Stomach (tissue), 8 donors: ENCODE measurements at regions not wholly inside any gene's neighbourhood (a gene's known extent, or its start where the extent isn't known, plus 50 kb on each side); places are given as distances from the start of the nearest gene placed in this dataset.

Experiments used
- DNase-seq, 2 donors: peaks; one replicate each; pipeline versions ENCODE4 v3.0.0 to v3.0.0-alpha.2; 2013 to 2019
- H3K27ac ChIP-seq, 5 donors: fragments of 200-600 bp in 4 of 5; sonication (generic) in 4 of 5; one replicate each; pipeline ENCODE4 v1.5.1; 2013 to 2019; ENCODE audit warnings: mild to moderate bottlenecking in 1 of 5, moderate library complexity in 1 of 5
- H3K27me3 ChIP-seq, 3 donors: fragments of 200-600 bp; sonication (generic); one replicate each; pipeline ENCODE4 v1.5.1; 2017 to 2019; ENCODE audit warnings: mixed run types in 1 of 3
- H3K36me3 ChIP-seq, 4 donors: fragments of 200-600 bp; sonication (generic); 1 replicate in 3 of 4; 2 replicates in 1 of 4; pipeline ENCODE4 v1.5.1; 2016 to 2019
- H3K4me1 ChIP-seq, 4 donors: fragments of 200-600 bp; sonication (generic); one replicate each; pipeline ENCODE4 v1.5.1; 2016 to 2019
- H3K4me3 ChIP-seq, 4 donors: fragments of 200-600 bp; sonication (generic) in 3 of 4; one replicate each; pipeline ENCODE4 v1.5.1; 2016 to 2019; ENCODE audit warnings: mild to moderate bottlenecking in 1 of 4
- H3K9me3 ChIP-seq, 4 donors: fragments of 200-600 bp; sonication (generic); one replicate each; pipeline ENCODE4 v1.5.1; 2016 to 2019
- EP300 ChIP-seq: sonication (generic); formaldehyde crosslinking; IDR thresholded peaks from one replicate; pipeline ENCODE4 v1.6.1; 2017; ENCODE audit warnings: antibody characterized with exemption
- POLR2A ChIP-seq, 4 donors: fragments of 450-650 bp; IDR thresholded peaks; one replicate each; pipeline ENCODE4 v1.6.1; 2016; ENCODE audit warnings: antibody characterized with exemption in 4 of 4, control low read depth in 2 of 4, mild to moderate bottlenecking in 1 of 4, moderate library complexity in 1 of 4
- POLR2AphosphoS5 ChIP-seq, 3 donors: sonication (generic); formaldehyde crosslinking; IDR thresholded peaks; one replicate each; pipeline ENCODE4 v1.6.1; 2016; ENCODE audit warnings: antibody characterized with exemption in 3 of 3
- WGBS, 5 donors: extraction: QIAGEN DNeasy Blood & Tissue Kit in 3 of 5; methylation state at CpG; one replicate each; pipeline versions ENCODE4 v1.1.5 to v1.1.7; 2013 to 2018; 5-methylcytosine and 5-hydroxymethylcytosine counted together
- intact Hi-C: fragments of 100-400 bp; cut with DNase I; formaldehyde crosslinking; loops from one replicate; pipeline ENCODE4 v1.15.1; 2023; ENCODE audit warnings: low total_unique reads
- TF ChIP-seq, protein P1 (sequence below), 7 experiments: fragments of 450-650 bp in 4 of 7; fragments of 200-600 bp in 3 of 7; sonication (generic) in 3 of 7; IDR thresholded peaks; one replicate each; pipeline ENCODE4 v1.5.1; 2016 to 2019; ENCODE audit warnings: antibody characterized with exemption in 7 of 7, control low read depth in 2 of 7, mild to moderate bottlenecking in 1 of 7
- donor health status: healthy with polysubstance abuse.
- donor health status: Bipolar disorder and iron deficiency.
- donor health status: healthy.

DNA sequence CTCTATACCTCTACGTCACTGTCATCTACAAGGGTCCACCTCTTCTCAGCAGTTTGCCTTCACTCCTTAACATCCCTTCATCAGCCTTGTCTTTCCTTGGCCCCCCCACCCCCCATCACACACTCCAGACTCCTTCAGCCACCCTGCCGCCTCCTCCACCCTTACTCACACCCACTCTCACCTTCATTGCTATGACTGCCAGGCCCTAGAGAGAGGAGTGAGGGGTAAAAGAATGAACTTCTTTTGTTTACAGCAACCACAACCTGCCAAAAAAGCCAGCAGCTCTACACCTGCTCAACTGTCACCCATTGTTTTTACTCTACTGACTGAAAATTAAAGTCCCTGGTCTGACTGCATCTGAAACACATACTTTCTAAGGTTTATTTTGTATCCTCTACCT lies 112.8 kb downstream of the DUSP6 start:
- DNase-seq, result no peak
- Histone ChIP-seq H3K4me1 (peaks cover under 1 to 35% (median 5%) of the 10 kb centered on the region in 4 donors), H3K4me3 (no peak overlapping the region), H3K9me3 (no peaks in the 10 kb centered on the region), H3K27ac (peak overlapping the region in 2 of 5 donors; percentile 8 to 24), H3K27me3 (no peaks in the 10 kb centered on the region), H3K36me3 (no peaks in the 10 kb centered on the region)
- intact Hi-C loops, result no loop called here
- 73 to 100% (median 94%) methylated on average over 2 of the region's 2 CpGs for WGBS, 5 donors
- no peak for TF ChIP-seq POLR2A (IDR thresholded peaks at IDR 0.05)
- TF ChIP-seq EP300, result no peak
- TF ChIP-seq, protein P1, sequence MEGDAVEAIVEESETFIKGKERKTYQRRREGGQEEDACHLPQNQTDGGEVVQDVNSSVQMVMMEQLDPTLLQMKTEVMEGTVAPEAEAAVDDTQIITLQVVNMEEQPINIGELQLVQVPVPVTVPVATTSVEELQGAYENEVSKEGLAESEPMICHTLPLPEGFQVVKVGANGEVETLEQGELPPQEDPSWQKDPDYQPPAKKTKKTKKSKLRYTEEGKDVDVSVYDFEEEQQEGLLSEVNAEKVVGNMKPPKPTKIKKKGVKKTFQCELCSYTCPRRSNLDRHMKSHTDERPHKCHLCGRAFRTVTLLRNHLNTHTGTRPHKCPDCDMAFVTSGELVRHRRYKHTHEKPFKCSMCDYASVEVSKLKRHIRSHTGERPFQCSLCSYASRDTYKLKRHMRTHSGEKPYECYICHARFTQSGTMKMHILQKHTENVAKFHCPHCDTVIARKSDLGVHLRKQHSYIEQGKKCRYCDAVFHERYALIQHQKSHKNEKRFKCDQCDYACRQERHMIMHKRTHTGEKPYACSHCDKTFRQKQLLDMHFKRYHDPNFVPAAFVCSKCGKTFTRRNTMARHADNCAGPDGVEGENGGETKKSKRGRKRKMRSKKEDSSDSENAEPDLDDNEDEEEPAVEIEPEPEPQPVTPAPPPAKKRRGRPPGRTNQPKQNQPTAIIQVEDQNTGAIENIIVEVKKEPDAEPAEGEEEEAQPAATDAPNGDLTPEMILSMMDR (IDR thresholded peaks at IDR 0.05), result no peak
- TF ChIP-seq POLR2AphosphoS5 (IDR thresholded peaks at IDR 0.05), result no peak

GRCh38 chr12:89238593-89238992 lies 113.7 kb downstream of the DUSP6 start:
- 38 to 80% (median 59%) methylated on average over 2 of the region's 2 CpGs for WGBS, 5 donors

GRCh38 chr12:89237763-89238162 lies 114.5 kb downstream of the DUSP6 start:
- no peaks in the 10 kb centered on the region for H3K9me3 ChIP-seq
- no peaks in the 10 kb centered on the region for H3K27me3 ChIP-seq
- no peak for TF ChIP-seq POLR2AphosphoS5 (IDR thresholded peaks at IDR 0.05)
- TF ChIP-seq, protein P1 (IDR thresholded peaks at IDR 0.05), result no peak
- H3K4me3 ChIP-seq, result no peak overlapping the region
- no peaks in the 10 kb centered on the region for H3K36me3 ChIP-seq
- WGBS, 5 donors, result 61 to 87% (median 84%) methylated on average over 1 of the region's 1 CpG
- intact Hi-C loops, result no loop called here
- H3K4me1 ChIP-seq, result peaks cover 0 to 24% (median 0%) of the 10 kb centered on the region in 4 donors
- no peak for DNase-seq
- no peak overlapping the region for H3K27ac ChIP-seq

More at GRCh38 chr12:89238593-89238992, 113.7 kb downstream of the DUSP6 start:
- peak in 1 of 2 donors; percentile 37 for DNase-seq
- H3K4me3 ChIP-seq, result no peak overlapping the region
- TF ChIP-seq POLR2AphosphoS5 (IDR thresholded peaks at IDR 0.05), result peak in 1 of 3 donors; percentile 35
- no peak for TF ChIP-seq EP300
- no peak for TF ChIP-seq POLR2A (IDR thresholded peaks at IDR 0.05)
- H3K36me3 ChIP-seq, result no peaks in the 10 kb centered on the region
- H3K27ac ChIP-seq, result peak overlapping the region in 3 of 5 donors; percentile 5 to 24 (median 8)
- peaks cover 0 to 25% (median 0%) of the 10 kb centered on the region in 4 donors for H3K4me1 ChIP-seq
- no peaks in the 10 kb centered on the region for H3K27me3 ChIP-seq
- intact Hi-C loops, result no loop called here
- H3K9me3 ChIP-seq, result no peaks in the 10 kb centered on the region

- Histone ChIP-seq H3K27ac (peak overlapping the region in 1 of 5 donors; percentile 14), H3K4me1 (peaks cover 0 to 24% (median 0%) of the 10 kb centered on the region in 4 donors), H3K36me3 (no peaks in the 10 kb centered on the region), H3K4me3 (no peak overlapping the region), H3K9me3 (no peaks in the 10 kb centered on the region), H3K27me3 (no peaks in the 10 kb centered on the region)
- WGBS, 5 donors, result 48 to 63% (median 60%) methylated on average over 3 of the region's 3 CpGs
- no peak for DNase-seq
- no peak for TF ChIP-seq POLR2A (IDR thresholded peaks at IDR 0.05)
- peak in 2 of 3 donors; percentile 34 to 50 for TF ChIP-seq POLR2AphosphoS5 (IDR thresholded peaks at IDR 0.05)
- TF ChIP-seq, protein P1 (IDR thresholded peaks at IDR 0.05), result no peak
- intact Hi-C loops, result no loop called here
Observed at GRCh38 chr12:89236748-89237383, 115.4 kb downstream of the DUSP6 start.

GRCh38 chr12:89236237-89236636 lies 116.1 kb downstream of the DUSP6 start:
- Histone ChIP-seq H3K36me3 (no peaks in the 10 kb centered on the region), H3K9me3 (no peaks in the 10 kb centered on the region), H3K27ac (peak overlapping the region in 1 of 5 donors; percentile 14), H3K27me3 (no peaks in the 10 kb centered on the region), H3K4me1 (peaks cover 0 to 24% (median 0%) of the 10 kb centered on the region in 4 donors), H3K4me3 (no peak overlapping the region)
- no peak for DNase-seq
- TF ChIP-seq, protein P1 (IDR thresholded peaks at IDR 0.05), result no peak
- TF ChIP-seq POLR2A (IDR thresholded peaks at IDR 0.05) (no peak), EP300 (no peak), POLR2AphosphoS5 (IDR thresholded peaks at IDR 0.05) (no peak)
- intact Hi-C loops, result no loop called here
- WGBS, 5 donors, result 28 to 52% (median 42%) methylated on average over 1 of the region's 1 CpG
